ENCODE measurements at regions not wholly inside any gene's neighbourhood (a gene's known extent, or its start where the extent isn't known, plus 50 kb on each side); places are given as distances from the start of the nearest gene placed in this dataset.
"Not testable (repeated sequence)": the region's sequence is repeated elsewhere in the genome, so short reads cannot be mapped to it uniquely, and the experiment has no call there.

- no peak for TF ChIP-seq CTCF (IDR thresholded peaks at IDR 0.05; ENCODE audit: low read depth, low read length)
- DNase-seq (ENCODE audit: extremely low read depth, low read depth): no peak
These were observed 503.4 kb downstream of the NFIB start for GRCh38 chr9:13810510-13810909.

GRCh38 chr9:13809401-13809800, 504.5 kb downstream of the NFIB start:
- TF ChIP-seq CTCF (IDR thresholded peaks at IDR 0.05; ENCODE audit: low read depth, low read length): no peak
- no peak for DNase-seq (ENCODE audit: extremely low read depth, low read depth)

GRCh38 chr9:13807118-13807517, 506.8 kb downstream of the NFIB start:
- DNase-seq (ENCODE audit: extremely low read depth, low read depth): no peak
- no peak for TF ChIP-seq CTCF (IDR thresholded peaks at IDR 0.05; ENCODE audit: low read depth, low read length)

- DNase-seq (ENCODE audit: extremely low read depth, low read depth): no peak
- TF ChIP-seq CTCF (IDR thresholded peaks at IDR 0.05; ENCODE audit: low read depth, low read length): no peak
These were observed 507.2 kb downstream of the NFIB start for GRCh38 chr9:13806714-13807113.

GRCh38 chr9:13805546-13805945, 508.4 kb downstream of the NFIB start:
- no peak for DNase-seq (ENCODE audit: extremely low read depth, low read depth)
- no peak for TF ChIP-seq CTCF (IDR thresholded peaks at IDR 0.05; ENCODE audit: low read depth, low read length)

- no peak for DNase-seq (ENCODE audit: extremely low read depth, low read depth)
These were observed 509.4 kb downstream of the NFIB start for GRCh38 chr9:13804532-13804931.

GRCh38 chr9:13800776-13801175, 513.2 kb downstream of the NFIB start:
- DNase-seq (ENCODE audit: extremely low read depth, low read depth): no peak
- no peak for TF ChIP-seq CTCF (IDR thresholded peaks at IDR 0.05; ENCODE audit: low read depth, low read length)

More at GRCh38 chr9:13804532-13804931, 509.4 kb downstream of the NFIB start:
- TF ChIP-seq CTCF (IDR thresholded peaks at IDR 0.05; ENCODE audit: low read depth, low read length): no peak

- not testable (repeated sequence) for DNase-seq (ENCODE audit: extremely low read depth, low read depth)
These were observed 516.2 kb downstream of the NFIB start for GRCh38 chr9:13797701-13798100.

Measured in AG09319 (cell line).